T-helper 17 cell (primary cell): ENCODE measurements at regions not wholly inside any gene's neighbourhood (a gene's known extent, or its start where the extent isn't known, plus 50 kb on each side); places are given as distances from the start of the nearest gene placed in this dataset.
A peak's percentile ranks its signal among the peaks of the same experiment; 100 is the strongest.

ENCODE experiments used
- ATAC-seq: fragments of 150-1000 bp; cut with Tn5 transposase; 2 replicates; pipeline ENCODE4 v1.10.0; 2021; ENCODE audit warnings: mild to moderate bottlenecking, moderate library complexity
- DNase-seq, 3 donors: peaks; one replicate each; pipeline versions ENCODE4 v3.0.0 to v3.0.0-alpha.2; 2020 to 2021
- H3K9me3 ChIP-seq: one replicate; pipeline ENCODE4 v1.7.0; 2013; ENCODE audit warnings: low read length, mild to moderate bottlenecking; ENCODE audit not compliant: control insufficient read depth, poor library complexity, severe bottlenecking
- H3K27ac Mint-ChIP-seq: one replicate; pipeline ENCODE4 v1.8.0; 2022; ENCODE audit warnings: mild to moderate bottlenecking, moderate library complexity, mixed read lengths
- H3K27me3 Mint-ChIP-seq: one replicate; pipeline ENCODE4 v1.8.0; 2022; ENCODE audit warnings: mixed read lengths
- H3K36me3 Mint-ChIP-seq: one replicate; pipeline ENCODE4 v1.8.0; 2022; ENCODE audit warnings: low read depth, mixed read lengths
- H3K4me1 Mint-ChIP-seq: one replicate; pipeline ENCODE4 v1.8.0; 2022; ENCODE audit warnings: mild to moderate bottlenecking, mixed read lengths
- H3K4me3 Mint-ChIP-seq: one replicate; pipeline ENCODE4 v1.8.0; 2022; ENCODE audit warnings: mild to moderate bottlenecking, moderate library complexity, mixed read lengths

DNA sequence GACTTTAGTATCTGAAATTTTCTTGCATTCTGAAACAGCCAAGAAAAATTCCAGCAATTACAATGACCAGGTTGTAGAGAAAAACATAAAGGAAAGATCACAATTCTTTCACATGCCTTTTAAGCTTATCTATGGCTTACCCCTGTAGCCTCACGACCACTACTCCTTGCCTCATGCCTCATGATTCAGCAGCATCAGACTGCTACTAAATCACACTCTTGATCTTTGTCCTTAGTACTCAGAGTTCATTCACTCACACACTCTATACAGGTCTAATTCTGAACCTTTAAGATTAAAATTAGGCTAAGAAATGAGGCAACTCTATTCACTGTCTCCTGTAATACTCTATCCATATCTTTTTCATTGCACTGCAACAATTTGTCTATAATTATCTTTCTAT lies 415.1 kb downstream of the MLLT3 start:
- H3K27me3 Mint-ChIP-seq: peaks cover 2% of the 10 kb centered on the region
- H3K4me1 Mint-ChIP-seq: peaks cover 21% of the 10 kb centered on the region
- H3K27ac Mint-ChIP-seq: peak overlapping the region; percentile 19

GRCh38 chr9:20205821-20206220 lies 416.5 kb downstream of the MLLT3 start:
- no peak overlapping the region for H3K27ac Mint-ChIP-seq
- no peaks in the 10 kb centered on the region for H3K9me3 ChIP-seq
- H3K4me3 Mint-ChIP-seq: no peak overlapping the region
- H3K36me3 Mint-ChIP-seq: peaks cover 6% of the 10 kb centered on the region
- H3K27me3 Mint-ChIP-seq: peaks cover 11% of the 10 kb centered on the region
- H3K4me1 Mint-ChIP-seq: peaks cover 21% of the 10 kb centered on the region
- ATAC-seq (no peak), DNase-seq (no peak)

More for the DNA sequence above, 415.1 kb downstream of the MLLT3 start:
- DNase-seq (no peak), ATAC-seq (no peak)
- Mint-ChIP-seq H3K36me3 (peaks cover 2% of the 10 kb centered on the region), H3K4me3 (no peak overlapping the region)
- H3K9me3 ChIP-seq: no peaks in the 10 kb centered on the region

GRCh38 chr9:20200991-20201431 lies 412.2 kb upstream of the SLC24A2 start:
- peaks cover 11% of the 10 kb centered on the region for H3K27me3 Mint-ChIP-seq
- no peak overlapping the region for H3K27ac Mint-ChIP-seq
- peaks cover 2% of the 10 kb centered on the region for H3K4me1 Mint-ChIP-seq
- no peak for ATAC-seq
- H3K9me3 ChIP-seq: no peaks in the 10 kb centered on the region
- no peak for DNase-seq
- no peak overlapping the region for H3K4me3 Mint-ChIP-seq
- H3K36me3 Mint-ChIP-seq: peaks cover 6% of the 10 kb centered on the region

DNA sequence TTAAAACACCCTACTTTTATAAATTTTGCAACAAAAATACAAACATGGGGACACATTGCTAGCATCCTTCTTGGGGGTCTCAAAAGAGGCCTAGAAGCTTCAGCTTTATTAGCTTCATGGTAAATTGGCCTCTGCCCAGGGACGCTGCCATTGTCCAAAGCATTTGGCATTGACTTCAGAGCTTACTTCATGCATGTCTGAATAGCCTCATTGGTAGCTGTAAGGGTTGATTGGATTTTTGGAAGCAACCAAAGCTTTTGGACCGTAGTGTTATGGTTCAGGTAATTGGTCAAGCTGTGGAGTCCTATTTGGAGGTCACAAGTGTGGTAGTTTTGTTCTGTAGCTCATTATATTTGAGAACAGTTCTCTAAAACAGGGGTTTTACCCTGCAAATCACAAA lies 411.7 kb upstream of the SLC24A2 start:
- Mint-ChIP-seq H3K4me3 (no peak overlapping the region), H3K36me3 (peaks cover 6% of the 10 kb centered on the region), H3K4me1 (peaks cover 2% of the 10 kb centered on the region), H3K27ac (no peak overlapping the region), H3K27me3 (peaks cover 11% of the 10 kb centered on the region)
- H3K9me3 ChIP-seq: no peaks in the 10 kb centered on the region
- DNase-seq (no peak), ATAC-seq (no peak)

DNA sequence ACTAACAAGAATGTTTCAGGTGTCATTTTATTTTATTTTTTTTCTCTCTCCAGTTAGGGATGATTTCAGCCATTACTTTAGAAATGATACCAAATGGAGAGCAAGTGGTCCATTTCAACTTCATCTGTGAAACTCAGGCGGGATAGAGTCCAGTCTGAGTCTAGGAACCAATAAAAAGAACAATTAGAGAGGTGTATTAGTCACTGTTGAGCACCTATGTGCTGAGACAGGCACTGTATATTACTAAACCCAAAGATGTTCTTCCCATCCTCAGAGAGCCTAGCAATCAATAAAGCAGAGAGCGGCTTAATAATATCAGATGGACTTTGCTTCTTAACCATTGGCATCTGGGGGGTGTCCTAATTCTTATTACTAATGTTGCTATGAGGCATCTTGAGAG lies 410.3 kb upstream of the SLC24A2 start:
- no peak for DNase-seq
- Mint-ChIP-seq H3K4me3 (no peak overlapping the region), H3K27ac (no peak overlapping the region), H3K36me3 (peaks cover 6% of the 10 kb centered on the region), H3K27me3 (peaks cover 11% of the 10 kb centered on the region), H3K4me1 (peaks cover 2% of the 10 kb centered on the region)
- ATAC-seq: no peak
- H3K9me3 ChIP-seq: no peaks in the 10 kb centered on the region

DNA sequence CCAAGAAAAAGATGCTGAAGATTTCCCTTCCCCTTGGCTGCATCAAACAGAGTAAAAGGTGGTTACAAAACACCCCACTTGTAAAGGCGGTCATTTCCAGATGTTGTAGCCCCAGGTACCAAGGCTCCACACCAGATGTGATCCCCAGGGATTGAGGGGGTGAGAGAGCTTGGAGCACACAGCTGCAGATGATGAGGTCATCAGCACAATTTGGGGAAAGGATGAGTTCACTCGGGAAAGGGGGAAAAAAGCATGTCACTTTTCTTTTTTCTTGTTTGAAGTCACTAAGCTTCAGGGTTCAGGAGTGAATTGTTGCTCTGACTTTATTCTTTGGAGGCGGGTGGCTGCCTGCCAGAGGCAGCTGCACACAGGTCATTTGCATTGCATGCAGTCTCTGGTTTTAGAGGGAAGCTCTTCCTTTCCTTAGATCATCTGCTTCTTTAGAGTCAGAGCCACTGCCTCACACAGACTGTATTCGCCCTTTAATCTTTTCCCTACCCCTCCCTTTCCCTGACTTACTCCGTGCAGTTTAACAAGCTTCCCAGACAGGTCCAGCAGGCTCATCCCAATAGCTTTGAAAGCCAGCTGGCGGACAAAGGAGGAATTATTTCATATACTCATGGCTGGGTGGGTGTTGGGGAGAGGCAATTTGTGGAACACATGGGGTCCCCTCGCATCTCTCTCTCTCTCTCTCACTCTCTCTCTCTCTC lies 409.3 kb upstream of the SLC24A2 start:
- no peak overlapping the region for H3K27ac Mint-ChIP-seq
- no peak overlapping the region for H3K4me3 Mint-ChIP-seq
- ATAC-seq: no peak

DNA sequence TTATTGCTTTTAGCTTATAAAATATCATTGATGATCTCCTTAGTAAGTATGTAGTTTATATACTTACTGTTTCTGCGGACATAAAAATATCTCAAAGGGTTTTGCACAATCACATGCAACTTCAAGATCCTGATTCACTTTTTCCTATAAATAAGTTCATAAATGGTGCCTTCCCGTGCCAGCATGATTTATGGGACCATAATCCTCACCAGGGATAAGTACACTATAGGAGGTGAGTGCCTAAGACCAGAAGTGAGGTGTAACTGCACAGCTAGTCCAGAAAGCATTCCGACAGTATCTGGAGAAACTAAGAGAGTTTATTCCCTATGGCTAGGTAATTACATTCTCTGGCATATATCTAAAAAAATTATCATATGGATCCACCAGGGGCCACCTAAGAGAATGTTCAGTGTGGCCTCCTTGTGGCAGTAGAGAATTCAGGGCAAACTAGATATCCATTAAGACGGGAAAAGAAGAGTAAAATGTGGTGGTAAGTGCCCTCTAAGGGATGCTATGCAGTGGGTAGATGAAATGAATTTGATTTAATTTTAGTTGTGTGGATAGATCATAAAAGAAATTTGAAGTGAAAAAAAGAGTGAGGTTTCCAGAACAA lies 402.5 kb upstream of the SLC24A2 start:
- H3K27ac Mint-ChIP-seq: no peak overlapping the region

More for the DNA sequence above, 409.3 kb upstream of the SLC24A2 start:
- H3K4me1 Mint-ChIP-seq: peaks cover 2% of the 10 kb centered on the region
- H3K36me3 Mint-ChIP-seq: peaks cover 6% of the 10 kb centered on the region
- no peaks in the 10 kb centered on the region for H3K9me3 ChIP-seq
- no peak for DNase-seq
- peaks cover 11% of the 10 kb centered on the region for H3K27me3 Mint-ChIP-seq

DNA sequence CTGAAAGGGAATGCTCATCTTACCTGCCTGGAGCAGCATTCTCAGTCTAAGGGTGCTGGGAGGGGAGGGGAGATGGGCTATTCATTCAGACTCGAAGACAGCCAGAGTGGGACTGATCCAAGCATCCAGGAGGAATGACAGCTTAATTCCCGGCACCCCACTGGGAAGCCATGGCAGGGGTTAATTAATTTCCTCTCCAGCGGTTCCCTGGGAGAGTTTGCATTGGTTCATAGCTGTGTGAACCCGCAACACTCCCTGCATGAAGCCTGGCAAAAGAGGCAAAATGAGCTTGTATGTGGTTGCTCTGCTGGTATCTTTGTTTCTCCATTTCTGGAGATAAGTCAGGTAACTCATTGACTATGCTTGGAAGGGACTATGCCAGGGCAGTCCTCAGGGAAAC lies 401.0 kb upstream of the SLC24A2 start:
- Mint-ChIP-seq H3K4me3 (no peak overlapping the region), H3K4me1 (no peaks in the 10 kb centered on the region), H3K27me3 (no peaks in the 10 kb centered on the region), H3K36me3 (peaks cover 2% of the 10 kb centered on the region), H3K27ac (no peak overlapping the region)
- ATAC-seq (no peak), DNase-seq (no peak)
- H3K9me3 ChIP-seq: no peaks in the 10 kb centered on the region

More for the DNA sequence above, 402.5 kb upstream of the SLC24A2 start:
- Mint-ChIP-seq H3K4me3 (no peak overlapping the region), H3K27me3 (no peaks in the 10 kb centered on the region), H3K4me1 (no peaks in the 10 kb centered on the region), H3K36me3 (peaks cover 2% of the 10 kb centered on the region)
- ATAC-seq (no peak), DNase-seq (no peak)
- no peaks in the 10 kb centered on the region for H3K9me3 ChIP-seq

- Mint-ChIP-seq H3K4me1 (no peaks in the 10 kb centered on the region), H3K4me3 (no peak overlapping the region), H3K36me3 (peaks cover 2% of the 10 kb centered on the region), H3K27ac (no peak overlapping the region), H3K27me3 (no peaks in the 10 kb centered on the region)
- H3K9me3 ChIP-seq: no peaks in the 10 kb centered on the region
- DNase-seq: no peak
- no peak for ATAC-seq
Measured at GRCh38 chr9:20188616-20189369, 400.0 kb upstream of the SLC24A2 start.

GRCh38 chr9:20187318-20187717 lies 398.5 kb upstream of the SLC24A2 start:
- H3K4me3 Mint-ChIP-seq: no peak overlapping the region
- DNase-seq (no peak), ATAC-seq (no peak)
- no peaks in the 10 kb centered on the region for H3K27me3 Mint-ChIP-seq
- H3K27ac Mint-ChIP-seq: peak overlapping the region; percentile 0
- H3K36me3 Mint-ChIP-seq: peaks cover 2% of the 10 kb centered on the region
- no peaks in the 10 kb centered on the region for H3K4me1 Mint-ChIP-seq
- H3K9me3 ChIP-seq: no peaks in the 10 kb centered on the region

GRCh38 chr9:20186823-20187222 lies 398.0 kb upstream of the SLC24A2 start:
- no peaks in the 10 kb centered on the region for H3K9me3 ChIP-seq
- ATAC-seq (no peak), DNase-seq (no peak)
- no peaks in the 10 kb centered on the region for H3K27me3 Mint-ChIP-seq
- peaks cover 1% of the 10 kb centered on the region for H3K4me1 Mint-ChIP-seq
- H3K27ac Mint-ChIP-seq: no peak overlapping the region
- H3K4me3 Mint-ChIP-seq: no peak overlapping the region
- H3K36me3 Mint-ChIP-seq: peaks cover 2% of the 10 kb centered on the region

DNA sequence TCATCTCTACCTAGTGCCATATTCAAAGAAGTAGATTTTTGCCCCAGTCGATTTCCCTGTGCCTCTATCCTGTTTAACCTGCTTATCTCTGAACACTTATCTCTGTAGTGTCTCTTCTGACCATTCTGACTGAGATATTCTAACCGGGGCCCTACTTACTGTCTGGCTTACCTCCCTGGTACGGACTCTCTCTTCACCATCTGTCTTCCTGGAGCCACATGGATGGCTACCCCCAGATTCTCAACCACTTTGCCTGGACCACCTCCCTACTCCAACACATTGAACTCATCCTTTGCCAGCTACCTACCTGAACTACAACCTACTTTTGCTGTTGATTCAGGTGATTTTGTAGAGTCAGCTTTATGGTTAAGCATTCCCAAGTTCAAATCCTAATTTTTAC lies 397.4 kb upstream of the SLC24A2 start:
- ATAC-seq: no peak
- no peaks in the 10 kb centered on the region for H3K27me3 Mint-ChIP-seq
- H3K36me3 Mint-ChIP-seq: peaks cover 2% of the 10 kb centered on the region
- no peaks in the 10 kb centered on the region for H3K9me3 ChIP-seq
- peaks cover 7% of the 10 kb centered on the region for H3K4me1 Mint-ChIP-seq
- no peak overlapping the region for H3K4me3 Mint-ChIP-seq
- no peak overlapping the region for H3K27ac Mint-ChIP-seq
- DNase-seq: no peak

DNA sequence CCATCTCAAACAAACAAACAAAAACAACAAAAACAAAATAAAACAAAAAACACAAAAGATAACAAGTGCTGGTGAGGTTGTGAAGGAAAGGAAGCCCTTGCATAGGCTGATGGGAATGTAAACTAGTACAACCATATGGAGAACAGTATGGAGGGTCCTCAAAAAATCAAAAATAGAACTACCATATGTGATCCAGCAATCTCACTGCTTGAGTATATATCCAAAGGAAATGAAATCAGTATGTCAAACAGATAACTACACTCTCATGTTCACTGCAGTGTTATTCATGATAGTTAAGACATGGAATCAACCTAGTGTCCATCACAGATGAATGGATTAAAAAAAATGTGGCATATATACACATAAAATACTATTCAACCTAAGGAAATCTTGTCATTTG lies 395.7 kb upstream of the SLC24A2 start:
- DNase-seq (no peak), ATAC-seq (no peak)
- H3K4me1 Mint-ChIP-seq: peaks cover 8% of the 10 kb centered on the region
- H3K27me3 Mint-ChIP-seq: no peaks in the 10 kb centered on the region
- H3K27ac Mint-ChIP-seq: no peak overlapping the region
- H3K36me3 Mint-ChIP-seq: peaks cover 2% of the 10 kb centered on the region
- no peaks in the 10 kb centered on the region for H3K9me3 ChIP-seq
- H3K4me3 Mint-ChIP-seq: no peak overlapping the region
